CD14-positive monocyte (primary cell): ENCODE measurements at regions not wholly inside any gene's neighbourhood (a gene's known extent, or its start where the extent isn't known, plus 50 kb on each side); places are given as distances from the start of the nearest gene placed in this dataset.

Experiments used
- DNase-seq, 3 donors: peaks; one replicate each; pipeline ENCODE4 v3.0.0-alpha.2; 2011 to 2022
- H2AFZ ChIP-seq: 2 replicates; pipeline ENCODE4 v1.6.0; 2012; ENCODE audit warnings: mild to moderate bottlenecking, low read depth, low read length, inconsistent platforms; ENCODE audit not compliant: insufficient read depth, poor library complexity, severe bottlenecking
- H3K27ac ChIP-seq, 2 donors: 1 replicate in 1 of 2; 2 replicates in 1 of 2; pipeline ENCODE4 v1.5.1; 2012 to 2013; ENCODE audit warnings: low read length in 2 of 2, control low read depth in 1 of 2, inconsistent platforms in 1 of 2, low read depth in 1 of 2, mild to moderate bottlenecking in 1 of 2
- H3K27me3 ChIP-seq, 2 donors: one replicate each; pipeline versions ENCODE4 v1.6.0 to v1.6.1; 2011 to 2013; ENCODE audit warnings: low read length in 2 of 2; ENCODE audit not compliant: control insufficient read depth in 2 of 2, insufficient read depth in 2 of 2
- H3K36me3 ChIP-seq, 2 donors: replicated peaks in 1 of 2; 1 replicate in 1 of 2; 2 replicates in 1 of 2; pipeline versions ENCODE4 v1.5.1 to v1.6.1; 2012 to 2013; ENCODE audit warnings: low read length in 2 of 2, control low read depth in 1 of 2, inconsistent platforms in 1 of 2, mild to moderate bottlenecking in 1 of 2; ENCODE audit not compliant: insufficient read depth in 2 of 2, control insufficient read depth in 1 of 2
- H3K4me1 ChIP-seq, 2 donors: 1 replicate in 1 of 2; 2 replicates in 1 of 2; pipeline versions ENCODE4 v1.5.1 to v1.6.1; 2012 to 2013; ENCODE audit warnings: low read length in 2 of 2, control low read depth in 1 of 2, inconsistent platforms in 1 of 2, mild to moderate bottlenecking in 1 of 2, moderate library complexity in 1 of 2; ENCODE audit not compliant: insufficient read depth in 2 of 2, control insufficient read depth in 1 of 2
- H3K4me2 ChIP-seq: replicated peaks from 2 replicates; pipeline ENCODE3; 2012; ENCODE audit warnings: low read length, moderate library complexity, mild to moderate bottlenecking; ENCODE audit not compliant: poor library complexity, severe bottlenecking; ENCODE audit errors: extremely low read depth
- H3K4me3 ChIP-seq, 3 experiments: fragments of 200-600 bp in 1 of 3; sonication (generic) in 1 of 3; replicated peaks in 1 of 3; 1 replicate in 2 of 3; 2 replicates in 1 of 3; pipeline ENCODE4 v1.5.1; 2011 to 2013; ENCODE audit warnings: low read length in 3 of 3, mild to moderate bottlenecking in 3 of 3, control low read depth in 2 of 3, low read depth in 2 of 3, inconsistent platforms in 1 of 3, moderate library complexity in 1 of 3
- H3K79me2 ChIP-seq: 2 replicates; pipeline ENCODE4 v1.6.0; 2012; ENCODE audit warnings: mild to moderate bottlenecking, control low read depth, inconsistent platforms, low read length, moderate library complexity; ENCODE audit not compliant: insufficient read depth
- H3K9ac ChIP-seq: 2 replicates; pipeline ENCODE4 v1.6.0; 2017; ENCODE audit warnings: low read length, mild to moderate bottlenecking; ENCODE audit not compliant: insufficient read depth, poor library complexity, severe bottlenecking
- H3K9me3 ChIP-seq, 2 donors: replicated peaks in 1 of 2; 1 replicate in 1 of 2; 2 replicates in 1 of 2; pipeline versions ENCODE4 v1.5.1 to v1.6.1; 2012 to 2013; ENCODE audit warnings: low read length in 2 of 2, control low read depth in 1 of 2; ENCODE audit not compliant: control insufficient read depth in 1 of 2, insufficient read depth in 1 of 2
- H4K20me1 ChIP-seq: 2 replicates; pipeline ENCODE4 v1.6.0; 2012; ENCODE audit warnings: mild to moderate bottlenecking, low read length, control low read depth, moderate library complexity; ENCODE audit not compliant: insufficient read depth
- H3K27ac Mint-ChIP-seq, 7 donors: one replicate each; pipeline ENCODE4 v1.8.0; 2020; ENCODE audit warnings: mild to moderate bottlenecking in 7 of 7, mixed read lengths in 7 of 7, moderate library complexity in 6 of 7, inconsistent platforms in 2 of 7
- H3K27me3 Mint-ChIP-seq, 3 donors: one replicate each; pipeline ENCODE4 v1.8.0; 2021 to 2022; ENCODE audit warnings: low read depth in 3 of 3, mild to moderate bottlenecking in 3 of 3, mixed read lengths in 3 of 3, moderate library complexity in 3 of 3, inconsistent platforms in 1 of 3
- H3K36me3 Mint-ChIP-seq, 2 donors: one replicate each; pipeline ENCODE4 v1.8.0; 2020; ENCODE audit warnings: mixed read lengths in 2 of 2, inconsistent platforms in 1 of 2, mild to moderate bottlenecking in 1 of 2
- H3K4me1 Mint-ChIP-seq: one replicate; pipeline ENCODE4 v1.8.0; 2020; ENCODE audit warnings: mild to moderate bottlenecking, mixed read lengths
- H3K4me3 Mint-ChIP-seq, 2 donors: one replicate each; pipeline ENCODE4 v1.8.0; 2020; ENCODE audit warnings: mild to moderate bottlenecking in 2 of 2, mixed read lengths in 2 of 2, moderate library complexity in 1 of 2
- H3K9me3 Mint-ChIP-seq, 7 donors: one replicate each; pipeline ENCODE4 v1.8.0; 2020 to 2022; ENCODE audit warnings: mixed read lengths in 7 of 7, mild to moderate bottlenecking in 6 of 7, moderate library complexity in 6 of 7, inconsistent platforms in 2 of 7
- CTCF ChIP-seq: fragments of 200-600 bp; IDR thresholded peaks from one replicate; pipeline ENCODE4 v1.8.0; 2022; ENCODE audit warnings: antibody characterized with exemption, mild to moderate bottlenecking
- WGBS: methylation state at CpG from one replicate; pipeline ENCODE4 v1.1.5; 2013; ENCODE audit warnings: missing lambda C conversion rate; ENCODE audit not compliant: insufficient coverage; 5-methylcytosine and 5-hydroxymethylcytosine counted together
- intact Hi-C, 2 donors: fragments of 100-400 bp; cut with micrococcal nuclease; formaldehyde crosslinking; loops; one replicate each; pipeline versions ENCODE4 v1.15.0 to v1.15.1; 2023

GRCh38 chr3:45317710-45318109, 70.7 kb upstream of the LARS2 start:
- H3K4me1 Mint-ChIP-seq: no peaks in the 10 kb centered on the region
- H3K9me3 Mint-ChIP-seq: peaks cover 0 to 4% (median 0%) of the 10 kb centered on the region in 7 donors
- TF ChIP-seq CTCF: no peak
- H3K4me3 ChIP-seq: no peak overlapping the region
- H3K36me3 Mint-ChIP-seq: no peaks in the 10 kb centered on the region
- no peak for DNase-seq
- no peaks in the 10 kb centered on the region for H3K4me1 ChIP-seq
- WGBS: 92% methylated on average over 6 of the region's 6 CpGs
- no peak overlapping the region for H3K27ac ChIP-seq
- H2AFZ ChIP-seq: no peak overlapping the region
- no peaks in the 10 kb centered on the region for H3K9me3 ChIP-seq
- no peaks in the 10 kb centered on the region for H3K79me2 ChIP-seq
- H3K27ac Mint-ChIP-seq: no peak overlapping the region
- no peaks in the 10 kb centered on the region for H4K20me1 ChIP-seq
- H3K27me3 Mint-ChIP-seq: peaks cover 0 to 5% (median 4%) of the 10 kb centered on the region in 3 donors
- no peak overlapping the region for H3K4me3 Mint-ChIP-seq
- intact Hi-C loops: no loop called here
- no peak overlapping the region for H3K4me2 ChIP-seq
- no peak overlapping the region for H3K9ac ChIP-seq
- H3K27me3 ChIP-seq: no peaks in the 10 kb centered on the region
- no peaks in the 10 kb centered on the region for H3K36me3 ChIP-seq

GRCh38 chr3:45318689-45319088, 69.7 kb upstream of the LARS2 start:
- no peak for DNase-seq
- no peaks in the 10 kb centered on the region for H3K4me1 Mint-ChIP-seq
- no peaks in the 10 kb centered on the region for H3K36me3 Mint-ChIP-seq
- Histone ChIP-seq H3K4me3 (no peak overlapping the region), H3K9ac (no peak overlapping the region), H3K27ac (no peak overlapping the region), H3K9me3 (no peaks in the 10 kb centered on the region), H3K36me3 (no peaks in the 10 kb centered on the region), H3K4me2 (no peak overlapping the region), H3K27me3 (no peaks in the 10 kb centered on the region), H4K20me1 (no peaks in the 10 kb centered on the region), H2AFZ (no peak overlapping the region), H3K4me1 (no peaks in the 10 kb centered on the region), H3K79me2 (no peaks in the 10 kb centered on the region)
- peaks cover 0 to 3% (median 2%) of the 10 kb centered on the region in 3 donors for H3K27me3 Mint-ChIP-seq
- H3K27ac Mint-ChIP-seq: no peak overlapping the region
- H3K9me3 Mint-ChIP-seq: peaks cover 0 to 2% (median 0%) of the 10 kb centered on the region in 7 donors
- intact Hi-C loops: no loop called here
- H3K4me3 Mint-ChIP-seq: no peak overlapping the region
- no peak for TF ChIP-seq CTCF
- 88% methylated on average over 2 of the region's 2 CpGs for WGBS
